Left kidney (tissue), 1 donor: ENCODE measurements at regions not wholly inside any gene's neighbourhood (a gene's known extent, or its start where the extent isn't known, plus 50 kb on each side); places are given as distances from the start of the nearest gene placed in this dataset.
A peak's percentile ranks its signal among the peaks of the same experiment; 100 is the strongest.

Experiments
- DNase-seq: peaks from one replicate; pipeline ENCODE4 v3.0.0-alpha.2; 2013

- no peak for DNase-seq
Measured at GRCh38 chr18:45119876-45120275, 439.2 kb downstream of the SETBP1 start.

GRCh38 chr18:45121146-45121545, 440.5 kb downstream of the SETBP1 start:
- no peak for DNase-seq

- DNase-seq: no peak
Measured at GRCh38 chr18:45122506-45122905, 441.8 kb downstream of the SETBP1 start.

- peak; percentile 47 for DNase-seq
Measured at GRCh38 chr18:45127405-45127804, 446.7 kb downstream of the SETBP1 start.

- no peak for DNase-seq
Measured at GRCh38 chr18:45133276-45133675, 452.6 kb downstream of the SETBP1 start.

GRCh38 chr18:45136381-45137086, 455.8 kb downstream of the SETBP1 start:
- DNase-seq: no peak

- no peak for DNase-seq
Measured at GRCh38 chr18:45137087-45137419, 456.4 kb downstream of the SETBP1 start.

GRCh38 chr18:45139478-45139877, 458.8 kb downstream of the SETBP1 start:
- no peak for DNase-seq

GRCh38 chr18:45142868-45143267, 462.2 kb downstream of the SETBP1 start:
- DNase-seq: no peak

- DNase-seq: no peak
Measured at GRCh38 chr18:45149712-45150111, 465.6 kb upstream of the SLC14A2 start.

GRCh38 chr18:45151645-45152044, 463.6 kb upstream of the SLC14A2 start:
- DNase-seq: no peak

GRCh38 chr18:45155526-45155925, 459.8 kb upstream of the SLC14A2 start:
- no peak for DNase-seq

- peak; percentile 14 for DNase-seq
Measured at GRCh38 chr18:45156946-45157345, 458.3 kb upstream of the SLC14A2 start.

- DNase-seq: no peak
Measured at GRCh38 chr18:45157576-45157975, 457.7 kb upstream of the SLC14A2 start.

GRCh38 chr18:45161850-45162249, 453.4 kb upstream of the SLC14A2 start:
- no peak for DNase-seq

- DNase-seq: no peak
Measured at GRCh38 chr18:45163871-45164270, 451.4 kb upstream of the SLC14A2 start.

GRCh38 chr18:45164551-45164950, 450.7 kb upstream of the SLC14A2 start:
- no peak for DNase-seq

GRCh38 chr18:45165176-45165713, 450.0 kb upstream of the SLC14A2 start:
- no peak for DNase-seq

- no peak for DNase-seq
Measured at GRCh38 chr18:45165871-45166270, 449.4 kb upstream of the SLC14A2 start.

GRCh38 chr18:45166341-45166835, 448.9 kb upstream of the SLC14A2 start:
- no peak for DNase-seq

- no peak for DNase-seq
Measured at GRCh38 chr18:45166836-45167551, 448.3 kb upstream of the SLC14A2 start.

- DNase-seq: no peak
Measured at GRCh38 chr18:45167631-45168280, 447.5 kb upstream of the SLC14A2 start.
